ENCODE measurements at regions not wholly inside any gene's neighbourhood (a gene's known extent, or its start where the extent isn't known, plus 50 kb on each side); places are given as distances from the start of the nearest gene placed in this dataset.

DNA sequence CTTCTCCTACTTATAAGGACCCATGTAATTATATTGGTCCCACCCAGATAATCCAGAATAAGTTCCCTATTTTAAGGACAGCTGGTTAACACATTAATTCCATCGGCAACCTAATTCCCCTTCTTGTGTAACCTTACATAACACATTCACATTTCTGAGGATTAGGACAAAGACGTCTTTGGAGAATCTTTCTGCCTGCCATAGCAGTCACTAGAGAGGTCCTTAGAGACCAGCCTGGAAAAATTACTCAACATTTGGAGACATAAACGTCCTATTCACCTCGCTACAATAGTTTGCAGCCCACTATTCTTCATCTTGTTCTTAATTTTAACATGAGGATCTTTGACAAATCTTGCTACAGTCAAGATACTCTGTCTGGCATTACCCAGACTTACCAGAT, 100.1 kb downstream of the MAFB start:
- DNase-seq: no peak

GRCh38 chr20:40587038-40587437, 102.0 kb downstream of the MAFB start:
- no peak for DNase-seq

DNA sequence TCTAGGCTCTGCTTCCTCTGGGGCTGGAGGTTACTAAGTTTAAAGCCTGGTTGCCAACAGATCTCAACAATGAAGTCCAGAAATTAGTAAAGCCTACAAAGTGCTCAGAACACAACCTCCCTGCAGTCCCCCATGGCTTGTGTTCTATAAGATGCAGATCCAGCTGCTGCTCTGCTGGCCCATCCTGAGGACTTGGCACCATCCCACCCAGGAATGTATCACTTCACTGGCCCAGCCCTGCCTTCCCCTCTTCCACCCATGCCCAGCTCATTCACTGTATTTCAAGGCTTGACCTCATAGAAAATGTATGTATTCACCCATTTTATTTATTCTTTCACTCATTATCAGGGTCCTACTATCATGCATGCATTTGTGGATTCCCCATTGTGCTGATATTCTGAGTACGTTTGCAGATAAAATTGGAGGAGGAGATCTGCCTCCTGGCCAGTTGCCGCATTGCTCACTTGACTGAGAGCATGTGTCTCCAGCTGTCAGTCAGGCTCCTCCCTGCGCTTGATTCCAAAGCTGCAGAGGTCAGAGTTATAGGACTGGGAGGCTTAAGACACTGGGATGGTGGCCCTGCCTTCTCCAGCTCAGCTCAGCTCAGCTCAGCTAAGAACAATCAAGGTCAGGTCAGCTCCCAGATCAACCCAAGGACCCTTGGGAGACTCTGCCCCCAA, 104.8 kb downstream of the MAFB start:
- DNase-seq: no peak

DNA sequence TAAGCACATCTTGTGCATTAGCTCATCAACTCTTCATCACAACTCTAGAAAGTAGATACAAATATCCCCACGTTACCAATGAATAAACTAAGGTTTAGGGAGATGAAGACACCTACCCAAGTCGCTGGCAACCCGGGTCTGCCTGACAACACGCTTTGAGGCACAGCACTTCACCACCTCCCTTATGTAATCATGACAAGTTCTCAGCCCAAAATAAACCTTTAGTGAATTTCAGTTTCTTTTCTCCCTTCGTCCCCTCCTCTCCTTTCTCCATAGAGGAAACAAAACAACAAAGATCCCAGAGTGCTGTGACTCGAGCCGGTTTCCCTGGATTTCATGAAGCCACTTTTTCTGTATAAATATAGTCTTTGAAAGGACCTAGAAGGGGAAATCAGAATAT, 105.4 kb downstream of the MAFB start:
- no peak for DNase-seq

DNA sequence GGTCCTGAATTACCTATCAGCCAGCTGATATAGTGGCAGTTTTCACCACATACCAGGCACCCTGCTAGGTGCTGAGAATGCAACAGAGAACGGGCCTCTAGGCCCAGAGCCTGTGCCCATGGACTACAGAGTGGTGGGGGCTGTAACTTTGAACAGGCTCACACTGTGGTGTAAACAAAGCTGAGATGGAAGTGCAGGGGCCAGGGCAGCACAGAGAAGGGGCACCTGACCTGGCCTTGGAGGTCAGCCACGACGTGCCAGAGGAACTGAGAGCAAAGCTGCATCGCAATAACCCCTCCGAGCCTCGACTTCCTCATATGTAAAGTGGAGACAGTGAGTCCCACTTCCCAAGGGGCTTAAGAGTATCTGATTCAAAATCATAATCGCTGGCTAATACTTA, 105.8 kb downstream of the MAFB start:
- no peak for DNase-seq

DNA sequence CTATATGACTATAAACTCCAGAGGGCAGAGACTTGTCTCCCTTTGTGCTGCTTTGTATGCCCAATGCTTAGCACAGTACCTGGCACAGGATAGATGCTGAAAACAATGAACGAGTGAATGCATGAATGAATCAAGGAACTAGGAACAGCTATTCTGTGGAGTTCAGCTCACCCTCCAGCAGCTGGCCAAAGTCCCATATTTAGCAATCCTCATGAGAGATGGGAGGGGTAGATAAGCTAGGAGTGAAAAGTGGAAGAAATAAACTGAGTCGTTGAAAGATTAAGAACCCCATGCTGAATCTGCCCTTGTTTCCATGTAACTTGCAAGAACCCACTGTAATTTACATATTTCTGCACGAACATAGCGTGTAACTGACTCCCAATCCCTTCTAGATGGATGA, 106.5 kb downstream of the MAFB start:
- DNase-seq: no peak

GRCh38 chr20:40579701-40580100, 109.3 kb downstream of the MAFB start:
- no peak for DNase-seq

DNA sequence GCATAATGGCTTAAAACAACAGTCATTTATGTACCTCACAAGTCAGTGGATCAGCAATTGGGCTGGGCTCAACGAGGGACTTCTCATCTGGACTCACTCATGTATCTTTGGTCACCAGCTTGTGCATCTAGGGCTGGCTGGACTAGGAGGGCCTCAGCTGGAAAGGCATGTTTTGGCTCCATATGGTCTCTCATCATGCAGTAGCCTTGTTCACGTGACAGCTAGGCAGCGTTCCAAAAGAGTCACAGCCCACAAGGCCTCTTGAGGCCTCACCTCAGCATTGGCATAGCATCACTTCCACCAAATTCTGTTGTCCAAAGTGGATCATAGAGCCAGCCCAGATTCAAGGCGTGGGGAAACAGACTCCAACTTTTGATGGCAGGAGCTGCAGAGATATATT, 110.1 kb downstream of the MAFB start:
- DNase-seq: no peak

DNA sequence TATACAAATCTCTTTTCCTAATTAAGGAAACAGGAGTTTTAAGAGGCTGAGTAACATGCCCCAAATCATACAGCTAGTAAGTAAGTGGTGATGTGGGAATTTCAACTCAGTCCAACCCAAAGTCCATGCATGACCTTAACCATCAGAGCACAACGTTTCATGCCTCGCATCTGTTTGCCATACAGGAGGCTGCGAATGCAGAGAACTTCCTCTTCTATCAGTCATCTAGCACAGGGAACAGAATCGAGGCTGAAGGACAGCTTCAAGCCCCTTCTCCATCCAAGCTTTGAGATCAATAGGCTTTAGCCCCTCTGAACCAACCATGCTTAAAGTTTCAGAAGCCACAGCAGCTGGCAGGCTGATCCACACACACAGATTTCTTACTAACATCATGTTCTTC, 113.2 kb downstream of the MAFB start:
- no peak for DNase-seq

GRCh38 chr20:40572251-40572650, 116.8 kb downstream of the MAFB start:
- no peak for DNase-seq

DNA sequence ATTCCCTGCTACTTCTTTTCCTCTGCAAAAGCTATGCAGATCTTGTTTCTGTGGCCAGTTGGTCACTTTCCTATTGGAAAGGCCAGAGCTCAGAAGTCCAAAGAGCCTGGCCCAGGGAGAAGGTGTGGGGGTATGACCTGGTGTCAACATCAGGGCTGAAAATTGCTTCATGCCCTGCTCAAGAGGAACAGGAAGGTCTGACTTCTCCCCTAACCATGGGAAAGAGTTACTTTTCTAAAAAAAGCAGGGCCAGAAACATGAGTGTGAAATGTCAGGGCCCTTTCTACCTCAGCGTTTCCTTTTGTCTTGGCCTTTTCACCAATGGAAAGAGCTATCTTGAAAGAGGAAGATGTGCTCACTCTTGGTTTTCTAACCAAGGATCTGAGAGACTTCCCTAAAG, 117.4 kb downstream of the MAFB start:
- DNase-seq: no peak

- no peak for DNase-seq
Measured at GRCh38 chr20:40568200-40568599, 120.8 kb downstream of the MAFB start.

DNA sequence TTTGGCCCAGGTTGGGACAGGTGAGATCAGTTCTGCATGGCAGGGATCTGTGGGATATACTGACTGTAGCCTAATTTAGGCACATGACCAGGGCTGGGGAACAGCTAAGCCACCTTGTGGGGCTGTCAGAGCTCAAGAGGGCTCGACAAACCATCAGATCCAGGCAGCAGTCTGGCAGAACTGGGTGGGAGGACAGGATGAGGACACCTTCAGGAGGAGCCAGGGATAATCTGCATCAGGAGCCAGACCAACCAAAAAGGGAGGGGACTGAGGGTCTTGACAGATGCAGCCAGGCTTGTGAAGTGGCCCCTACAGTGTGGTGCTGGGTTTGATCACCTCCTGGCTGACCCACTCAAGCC, 123.4 kb downstream of the MAFB start:
- no peak for DNase-seq

- DNase-seq: no peak
Measured at GRCh38 chr20:40565001-40565681, 123.9 kb downstream of the MAFB start.

GRCh38 chr20:40563296-40563950, 125.6 kb downstream of the MAFB start:
- no peak for DNase-seq

DNA sequence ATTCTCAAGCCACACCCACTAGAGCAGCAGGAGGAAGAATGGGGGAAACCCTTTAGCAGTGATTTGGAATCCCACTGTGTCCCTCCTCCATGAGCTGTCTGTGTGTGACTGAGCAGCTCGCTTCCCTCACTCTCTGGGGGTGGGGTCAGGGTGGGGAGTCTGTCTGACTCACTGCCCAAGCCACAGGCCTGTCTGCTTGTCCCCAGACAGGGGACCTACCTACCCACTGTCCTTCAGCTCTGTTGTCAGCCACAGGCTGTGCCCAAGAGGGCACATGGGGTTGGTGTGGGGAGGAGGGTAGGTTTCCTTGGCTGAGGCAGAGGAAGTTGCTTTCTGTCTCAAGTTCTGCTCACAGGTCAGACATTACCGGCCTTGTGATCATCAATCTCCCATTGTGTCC, 127.0 kb downstream of the MAFB start:
- DNase-seq: no peak

- DNase-seq: no peak
Measured at GRCh38 chr20:40561187-40561586, 127.8 kb downstream of the MAFB start.

GRCh38 chr20:40558212-40558611, 130.8 kb downstream of the MAFB start:
- DNase-seq: no peak

DNA sequence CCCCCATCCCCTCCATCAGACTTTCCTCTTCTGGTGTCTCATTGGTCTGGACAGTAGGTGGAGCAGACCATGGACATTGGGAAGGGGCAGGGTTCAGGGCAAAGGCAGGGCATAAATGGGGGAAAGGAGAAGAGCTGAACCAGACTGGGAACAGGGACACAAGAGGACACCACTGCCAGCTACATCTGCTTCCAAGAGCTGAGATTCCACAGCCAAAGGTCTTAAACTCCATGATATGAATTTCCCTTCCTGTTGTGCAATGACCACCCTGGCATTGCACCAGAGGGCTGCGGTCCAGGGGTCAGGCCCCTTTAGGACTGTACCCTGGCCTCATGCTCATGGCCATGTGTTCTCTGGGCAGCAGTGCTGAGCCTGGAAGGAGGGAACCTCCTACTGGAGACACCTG, 137.9 kb downstream of the MAFB start:
- no peak for DNase-seq

DNA sequence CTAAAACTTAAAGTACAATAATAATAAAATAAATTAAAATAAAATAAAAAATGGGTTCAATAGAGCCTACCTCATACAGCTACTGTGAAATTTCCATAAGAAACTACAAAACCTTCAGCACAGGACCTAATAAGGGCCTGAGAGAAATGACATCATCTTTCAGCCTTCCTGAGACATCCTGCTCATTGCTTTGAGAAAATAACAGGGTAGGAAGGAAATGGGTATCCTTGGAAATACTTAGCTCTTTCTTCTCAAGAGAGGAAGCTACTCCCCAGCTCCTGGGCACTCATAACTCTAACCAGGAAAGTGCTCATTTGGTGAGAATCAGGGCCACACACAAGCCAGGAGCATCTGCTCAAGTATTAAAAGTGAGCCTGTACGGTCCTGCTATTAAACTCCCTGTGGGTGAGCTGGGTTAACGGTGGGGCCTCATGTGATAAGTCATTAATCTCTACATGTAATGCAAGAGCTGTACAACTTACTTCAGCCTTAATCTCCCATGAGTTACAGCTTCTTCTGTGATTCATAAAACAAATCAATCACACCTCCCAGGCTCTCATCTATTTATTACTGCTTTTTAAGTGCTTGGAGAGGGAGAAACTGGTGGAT, 141.4 kb downstream of the MAFB start:
- DNase-seq: no peak

DNA sequence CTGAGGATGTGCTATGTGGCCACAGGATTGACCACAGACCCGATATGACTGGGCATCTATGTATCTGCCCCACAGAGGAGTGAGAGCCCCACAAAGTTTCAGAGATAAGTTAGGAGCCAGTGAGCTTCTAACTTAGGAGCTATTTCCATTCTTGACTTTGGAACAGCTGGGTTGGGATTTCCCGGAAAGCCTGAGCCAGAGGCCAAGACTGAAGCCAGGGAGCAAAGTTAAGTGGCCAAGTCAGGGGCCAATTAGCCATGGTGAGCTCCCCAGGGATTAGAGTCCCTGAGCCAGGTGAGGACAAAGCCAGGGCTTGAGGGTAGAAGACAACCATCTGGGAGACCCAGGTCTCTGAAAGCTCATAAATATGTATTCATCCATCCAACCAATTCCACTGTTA, 143.6 kb downstream of the MAFB start:
- no peak for DNase-seq

DNA sequence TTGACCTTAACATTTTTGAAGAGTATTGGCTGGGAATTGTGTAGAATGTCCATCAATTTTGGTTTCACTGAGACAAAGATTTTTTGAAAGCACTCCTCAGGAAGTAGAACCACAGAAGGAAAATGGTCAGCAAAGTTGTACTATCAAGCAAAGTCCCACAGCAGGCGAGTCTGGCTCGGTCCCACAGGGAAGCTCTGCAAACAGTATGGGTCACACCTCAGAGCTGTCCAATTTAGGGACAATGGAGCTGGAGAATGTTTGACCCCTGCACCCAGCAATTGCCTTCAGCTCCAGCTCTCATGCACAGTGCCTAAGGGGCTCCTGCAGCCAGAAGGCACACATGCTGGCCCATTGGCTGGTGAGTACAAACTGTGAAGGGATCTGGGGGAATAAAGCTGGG, 147.0 kb downstream of the MAFB start:
- DNase-seq: no peak

GRCh38 chr20:40540166-40540565, 148.9 kb downstream of the MAFB start:
- DNase-seq: no peak

GRCh38 chr20:40538131-40538530, 150.9 kb downstream of the MAFB start:
- DNase-seq: no peak
